Tibial nerve (tissue), 4 donors: ENCODE measurements at regions not wholly inside any gene's neighbourhood (a gene's known extent, or its start where the extent isn't known, plus 50 kb on each side); places are given as distances from the start of the nearest gene placed in this dataset.
"Not testable (repeated sequence)": the region's sequence is repeated elsewhere in the genome, so short reads cannot be mapped to it uniquely, and the experiment has no call there.

Experiments
- EP300 ChIP-seq, 2 donors: sonication (generic); formaldehyde crosslinking; IDR thresholded peaks; one replicate each; pipeline ENCODE4 v1.6.1; 2017; ENCODE audit warnings: antibody characterized with exemption in 2 of 2, mild to moderate bottlenecking in 1 of 2
- POLR2A ChIP-seq, 2 donors: fragments of 450-650 bp; IDR thresholded peaks; one replicate each; pipeline ENCODE4 v1.6.1; 2017; ENCODE audit warnings: antibody characterized with exemption in 2 of 2, mild to moderate bottlenecking in 2 of 2, moderate library complexity in 2 of 2
- TF ChIP-seq, protein P1 (sequence below), 5 experiments: fragments of 200-600 bp in 3 of 5; fragments of 450-650 bp in 2 of 5; sonication (generic) in 3 of 5; IDR thresholded peaks; one replicate each; pipeline ENCODE4 v1.5.1; 2016 to 2019; ENCODE audit warnings: antibody characterized with exemption in 5 of 5, mild to moderate bottlenecking in 3 of 5, moderate library complexity in 2 of 5

DNA sequence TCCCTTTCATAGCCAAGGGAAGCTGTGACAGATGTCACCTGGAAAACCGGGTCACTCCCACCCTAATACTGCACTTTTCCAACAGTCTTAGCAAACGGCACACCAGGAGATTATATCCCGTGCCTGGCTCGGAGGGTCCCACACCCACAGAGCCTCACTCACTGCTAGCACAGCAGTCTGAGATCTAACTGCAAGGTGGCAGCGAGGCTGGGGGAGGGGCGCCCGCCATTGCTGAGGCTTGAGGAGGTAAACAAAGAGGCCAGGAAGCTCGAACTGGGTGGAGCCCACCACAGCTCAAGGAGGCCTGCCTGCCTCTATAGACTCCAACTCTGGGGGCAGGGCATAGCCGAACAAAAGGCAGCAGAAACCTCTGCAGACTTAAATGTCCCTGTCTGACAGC is 199.2 kb downstream of the TMEM47 start:
- TF ChIP-seq, protein P1, sequence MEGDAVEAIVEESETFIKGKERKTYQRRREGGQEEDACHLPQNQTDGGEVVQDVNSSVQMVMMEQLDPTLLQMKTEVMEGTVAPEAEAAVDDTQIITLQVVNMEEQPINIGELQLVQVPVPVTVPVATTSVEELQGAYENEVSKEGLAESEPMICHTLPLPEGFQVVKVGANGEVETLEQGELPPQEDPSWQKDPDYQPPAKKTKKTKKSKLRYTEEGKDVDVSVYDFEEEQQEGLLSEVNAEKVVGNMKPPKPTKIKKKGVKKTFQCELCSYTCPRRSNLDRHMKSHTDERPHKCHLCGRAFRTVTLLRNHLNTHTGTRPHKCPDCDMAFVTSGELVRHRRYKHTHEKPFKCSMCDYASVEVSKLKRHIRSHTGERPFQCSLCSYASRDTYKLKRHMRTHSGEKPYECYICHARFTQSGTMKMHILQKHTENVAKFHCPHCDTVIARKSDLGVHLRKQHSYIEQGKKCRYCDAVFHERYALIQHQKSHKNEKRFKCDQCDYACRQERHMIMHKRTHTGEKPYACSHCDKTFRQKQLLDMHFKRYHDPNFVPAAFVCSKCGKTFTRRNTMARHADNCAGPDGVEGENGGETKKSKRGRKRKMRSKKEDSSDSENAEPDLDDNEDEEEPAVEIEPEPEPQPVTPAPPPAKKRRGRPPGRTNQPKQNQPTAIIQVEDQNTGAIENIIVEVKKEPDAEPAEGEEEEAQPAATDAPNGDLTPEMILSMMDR (IDR thresholded peaks at IDR 0.05) = not testable (repeated sequence)
- TF ChIP-seq POLR2A, EP300 (IDR thresholded peaks at IDR 0.05): not testable (repeated sequence)
